Retinal pigment epithelial cell (primary cell): ENCODE measurements at regions not wholly inside any gene's neighbourhood (a gene's known extent, or its start where the extent isn't known, plus 50 kb on each side); places are given as distances from the start of the nearest gene placed in this dataset.

Source experiments
- DNase-seq: peaks from one replicate; pipeline ENCODE4 v3.0.0-alpha.2; 2010; ENCODE audit warnings: low read depth
- H3K4me3 ChIP-seq: 2 replicates; pipeline ENCODE4 v1.5.1; 2011; ENCODE audit warnings: mild to moderate bottlenecking, low read length, control low read depth, moderate library complexity
- CTCF ChIP-seq: conservative IDR thresholded peaks from 2 replicates; pipeline ENCODE4 v1.5.1; 2011; ENCODE audit warnings: low read depth, low read length, control low read depth, inconsistent platforms

DNA sequence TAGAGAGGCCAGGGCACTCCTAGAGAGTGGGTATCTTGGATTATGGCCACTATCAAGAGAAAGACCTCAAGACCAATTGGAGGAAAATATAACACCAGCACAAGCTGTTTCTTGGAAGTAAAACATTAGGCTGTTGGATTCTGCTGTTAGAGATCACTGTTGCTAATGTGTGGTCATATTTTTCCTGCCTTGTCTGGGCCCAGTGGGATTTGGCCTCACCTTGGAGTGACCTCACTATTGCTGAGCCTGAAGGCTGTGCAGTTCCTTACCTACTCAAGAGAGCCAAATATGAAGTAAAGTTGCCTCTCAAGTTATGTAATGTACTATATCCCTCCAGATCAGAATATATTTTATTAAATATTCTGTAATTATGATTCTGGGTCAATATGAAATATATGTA, 355.4 kb upstream of the CTSO start:
- no peak overlapping the region for H3K4me3 ChIP-seq
- no peak for DNase-seq
- TF ChIP-seq CTCF: no peak

- DNase-seq: no peak
- no peak overlapping the region for H3K4me3 ChIP-seq
- TF ChIP-seq CTCF: no peak
Observed at GRCh38 chr4:156303708-156304107, 350.0 kb upstream of the CTSO start.

DNA sequence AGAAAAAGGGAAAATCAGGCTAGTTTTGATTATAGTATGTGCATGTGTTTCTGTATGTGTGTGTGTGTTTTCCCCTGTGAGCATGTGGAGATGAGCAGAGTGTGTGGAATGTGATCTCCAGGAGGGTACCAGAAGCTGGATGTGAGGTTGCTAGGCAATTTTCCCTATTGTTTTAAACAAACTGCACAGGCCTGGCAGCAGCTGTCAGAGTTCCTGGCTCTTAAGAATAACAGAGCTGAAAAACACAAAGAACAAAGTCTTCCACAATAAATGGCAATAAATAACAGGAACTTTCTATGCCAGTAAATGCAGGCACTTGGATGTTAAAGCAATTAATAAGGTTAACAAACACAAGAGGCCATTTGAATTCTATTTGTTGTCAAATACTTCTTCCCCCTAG, 344.6 kb upstream of the CTSO start:
- no peak for TF ChIP-seq CTCF
- DNase-seq: peak; percentile 40
- H3K4me3 ChIP-seq: no peak overlapping the region

- TF ChIP-seq CTCF: no peak
- no peak overlapping the region for H3K4me3 ChIP-seq
- DNase-seq: peak; percentile 31
Observed at GRCh38 chr4:156295676-156296195, 342.1 kb upstream of the CTSO start.

DNA sequence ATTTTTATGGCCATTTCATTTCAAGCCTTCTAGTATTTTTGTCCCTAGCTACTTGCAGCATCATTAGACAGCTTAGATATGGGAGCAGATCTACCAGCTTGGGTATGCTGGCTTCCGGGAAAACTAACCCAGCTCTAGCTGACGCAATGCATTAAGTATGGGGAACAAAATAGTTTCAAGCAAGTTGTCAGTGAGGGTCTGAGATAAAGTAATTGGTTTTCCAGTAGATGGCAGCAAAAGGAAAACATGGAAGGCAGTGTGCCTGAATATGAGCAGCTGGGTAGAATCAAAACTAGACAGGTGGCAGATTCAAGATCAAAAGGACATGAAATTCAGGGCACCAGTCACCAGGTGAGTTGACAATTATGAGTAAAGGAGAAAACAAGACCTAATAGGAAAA, 340.9 kb upstream of the CTSO start:
- peak; percentile 83 for DNase-seq
- TF ChIP-seq CTCF: peak; percentile 58
- no peak overlapping the region for H3K4me3 ChIP-seq

DNA sequence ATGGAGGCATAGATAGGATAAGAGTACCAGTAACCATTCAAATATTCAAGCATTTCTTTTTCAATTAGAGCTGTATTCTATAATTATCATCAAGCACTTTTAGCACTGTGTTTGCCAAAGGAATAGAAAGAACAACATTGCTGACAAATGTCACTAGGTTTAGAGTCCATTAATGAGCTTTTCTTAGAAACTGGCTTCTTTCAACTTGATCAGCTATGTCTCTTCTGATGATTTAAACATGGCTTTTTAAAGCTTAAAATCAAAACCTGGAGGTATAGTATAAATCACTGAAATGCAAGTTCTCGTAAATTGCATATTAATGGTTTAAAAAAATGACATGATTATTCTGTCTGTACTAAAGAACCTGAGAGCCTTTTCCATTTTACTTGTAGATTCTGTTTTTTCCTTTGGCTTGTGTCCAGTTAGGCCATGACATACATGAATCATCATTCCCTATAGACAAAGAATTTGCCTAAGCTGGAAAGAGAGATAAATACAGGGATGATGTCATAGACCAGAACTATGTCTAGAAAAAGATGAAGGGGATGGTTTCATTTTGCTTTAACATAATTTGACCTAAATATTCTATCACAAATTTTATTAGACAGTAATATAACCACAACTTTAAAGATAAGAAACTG, 340.1 kb upstream of the CTSO start:
- H3K4me3 ChIP-seq: no peak overlapping the region
- peak; percentile 60 for DNase-seq
- no peak for TF ChIP-seq CTCF

DNA sequence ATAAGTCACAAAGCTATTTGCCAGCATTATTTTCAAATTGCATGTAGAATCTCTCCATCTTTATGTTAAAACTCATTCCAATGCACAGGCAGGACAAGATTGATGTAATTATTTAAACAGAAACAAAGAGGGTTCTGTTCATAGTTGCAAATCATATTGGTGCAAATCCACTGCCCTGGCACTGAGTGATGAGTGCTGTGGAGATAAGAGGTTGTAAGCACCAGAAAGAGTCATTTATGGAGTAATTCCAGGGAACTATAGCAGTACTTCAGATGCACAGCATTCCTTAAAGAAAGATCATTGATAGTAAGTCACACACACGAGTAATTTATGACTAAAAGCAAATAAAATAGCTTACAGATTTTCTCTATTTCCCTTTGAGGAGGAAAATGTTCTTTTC, 337.7 kb upstream of the CTSO start:
- no peak for TF ChIP-seq CTCF
- peak; percentile 67 for DNase-seq
- no peak overlapping the region for H3K4me3 ChIP-seq
